ENCODE measurements at regions not wholly inside any gene's neighbourhood (a gene's known extent, or its start where the extent isn't known, plus 50 kb on each side); places are given as distances from the start of the nearest gene placed in this dataset.

DNA sequence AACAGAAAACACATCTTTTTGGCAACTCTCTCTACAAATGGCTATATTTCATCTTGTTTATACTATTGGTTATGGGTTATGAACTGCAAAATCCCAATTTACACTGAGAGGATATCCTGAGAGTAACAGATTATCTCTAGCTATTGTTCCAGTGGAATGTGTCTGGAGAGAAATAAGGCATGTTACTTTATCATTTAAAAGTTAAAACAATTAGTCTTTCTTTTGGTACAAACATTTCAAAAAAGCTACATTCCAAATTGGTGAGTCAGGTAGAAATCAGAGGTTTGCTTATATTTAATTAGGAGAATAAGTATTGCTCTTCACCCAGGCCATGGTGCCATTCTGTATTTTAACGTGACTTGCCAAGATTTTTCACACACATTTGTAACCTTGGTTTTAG is 411.6 kb downstream of the CCER1 start:
- TF ChIP-seq, protein P1, sequence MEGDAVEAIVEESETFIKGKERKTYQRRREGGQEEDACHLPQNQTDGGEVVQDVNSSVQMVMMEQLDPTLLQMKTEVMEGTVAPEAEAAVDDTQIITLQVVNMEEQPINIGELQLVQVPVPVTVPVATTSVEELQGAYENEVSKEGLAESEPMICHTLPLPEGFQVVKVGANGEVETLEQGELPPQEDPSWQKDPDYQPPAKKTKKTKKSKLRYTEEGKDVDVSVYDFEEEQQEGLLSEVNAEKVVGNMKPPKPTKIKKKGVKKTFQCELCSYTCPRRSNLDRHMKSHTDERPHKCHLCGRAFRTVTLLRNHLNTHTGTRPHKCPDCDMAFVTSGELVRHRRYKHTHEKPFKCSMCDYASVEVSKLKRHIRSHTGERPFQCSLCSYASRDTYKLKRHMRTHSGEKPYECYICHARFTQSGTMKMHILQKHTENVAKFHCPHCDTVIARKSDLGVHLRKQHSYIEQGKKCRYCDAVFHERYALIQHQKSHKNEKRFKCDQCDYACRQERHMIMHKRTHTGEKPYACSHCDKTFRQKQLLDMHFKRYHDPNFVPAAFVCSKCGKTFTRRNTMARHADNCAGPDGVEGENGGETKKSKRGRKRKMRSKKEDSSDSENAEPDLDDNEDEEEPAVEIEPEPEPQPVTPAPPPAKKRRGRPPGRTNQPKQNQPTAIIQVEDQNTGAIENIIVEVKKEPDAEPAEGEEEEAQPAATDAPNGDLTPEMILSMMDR (IDR thresholded peaks at IDR 0.05; ENCODE audit: low read depth, low read length), result no peak
- TF ChIP-seq EZH2phosphoT487 (IDR thresholded peaks at IDR 0.05; ENCODE audit: low read depth), result no peak
